Astrocyte of the cerebellum (primary cell): ENCODE measurements at regions not wholly inside any gene's neighbourhood (a gene's known extent, or its start where the extent isn't known, plus 50 kb on each side); places are given as distances from the start of the nearest gene placed in this dataset.

Source experiments
- DNase-seq: peaks from one replicate; pipeline ENCODE4 v3.0.0-alpha.2; 2011; ENCODE audit warnings: low read depth
- H3K4me3 ChIP-seq: 2 replicates; pipeline ENCODE4 v1.5.1; 2011; ENCODE audit warnings: mild to moderate bottlenecking, low read depth, low read length, moderate library complexity
- in situ Hi-C: cut with HindIII; loops from 2 replicates; pipeline ENCODE4 v1.10.0; 2017; ENCODE audit warnings: low sequenced_read_pairs
- TF ChIP-seq, protein P1 (sequence below): IDR thresholded peaks from 2 replicates; pipeline ENCODE4 v1.5.1; 2012; ENCODE audit warnings: low read length, low read depth, moderate library complexity, mild to moderate bottlenecking; ENCODE audit errors: missing control alignments

DNA sequence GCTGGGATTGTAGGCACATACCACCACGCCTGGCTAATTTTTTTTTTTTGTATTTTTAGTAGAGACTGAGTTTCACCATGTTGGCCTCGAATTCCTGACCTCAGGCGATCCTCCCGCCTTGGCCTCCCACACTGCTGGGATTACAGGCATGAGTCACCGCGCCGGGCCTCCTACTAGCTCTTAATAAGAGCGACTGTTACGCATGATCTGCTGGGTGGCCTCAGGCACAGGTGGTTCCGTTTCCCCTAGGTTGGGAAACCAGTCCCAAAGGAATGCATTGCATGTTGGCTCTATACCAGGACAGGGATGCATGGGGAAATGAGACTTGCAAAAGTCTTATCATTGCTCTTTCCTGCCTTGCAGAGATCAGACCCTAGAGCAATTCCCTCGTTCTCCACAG is 184.7 kb upstream of the PPP1R26 start:
- in situ Hi-C loops: no loop called here
- H3K4me3 ChIP-seq: no peak overlapping the region
- TF ChIP-seq, protein P1, sequence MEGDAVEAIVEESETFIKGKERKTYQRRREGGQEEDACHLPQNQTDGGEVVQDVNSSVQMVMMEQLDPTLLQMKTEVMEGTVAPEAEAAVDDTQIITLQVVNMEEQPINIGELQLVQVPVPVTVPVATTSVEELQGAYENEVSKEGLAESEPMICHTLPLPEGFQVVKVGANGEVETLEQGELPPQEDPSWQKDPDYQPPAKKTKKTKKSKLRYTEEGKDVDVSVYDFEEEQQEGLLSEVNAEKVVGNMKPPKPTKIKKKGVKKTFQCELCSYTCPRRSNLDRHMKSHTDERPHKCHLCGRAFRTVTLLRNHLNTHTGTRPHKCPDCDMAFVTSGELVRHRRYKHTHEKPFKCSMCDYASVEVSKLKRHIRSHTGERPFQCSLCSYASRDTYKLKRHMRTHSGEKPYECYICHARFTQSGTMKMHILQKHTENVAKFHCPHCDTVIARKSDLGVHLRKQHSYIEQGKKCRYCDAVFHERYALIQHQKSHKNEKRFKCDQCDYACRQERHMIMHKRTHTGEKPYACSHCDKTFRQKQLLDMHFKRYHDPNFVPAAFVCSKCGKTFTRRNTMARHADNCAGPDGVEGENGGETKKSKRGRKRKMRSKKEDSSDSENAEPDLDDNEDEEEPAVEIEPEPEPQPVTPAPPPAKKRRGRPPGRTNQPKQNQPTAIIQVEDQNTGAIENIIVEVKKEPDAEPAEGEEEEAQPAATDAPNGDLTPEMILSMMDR: no peak
- no peak for DNase-seq

DNA sequence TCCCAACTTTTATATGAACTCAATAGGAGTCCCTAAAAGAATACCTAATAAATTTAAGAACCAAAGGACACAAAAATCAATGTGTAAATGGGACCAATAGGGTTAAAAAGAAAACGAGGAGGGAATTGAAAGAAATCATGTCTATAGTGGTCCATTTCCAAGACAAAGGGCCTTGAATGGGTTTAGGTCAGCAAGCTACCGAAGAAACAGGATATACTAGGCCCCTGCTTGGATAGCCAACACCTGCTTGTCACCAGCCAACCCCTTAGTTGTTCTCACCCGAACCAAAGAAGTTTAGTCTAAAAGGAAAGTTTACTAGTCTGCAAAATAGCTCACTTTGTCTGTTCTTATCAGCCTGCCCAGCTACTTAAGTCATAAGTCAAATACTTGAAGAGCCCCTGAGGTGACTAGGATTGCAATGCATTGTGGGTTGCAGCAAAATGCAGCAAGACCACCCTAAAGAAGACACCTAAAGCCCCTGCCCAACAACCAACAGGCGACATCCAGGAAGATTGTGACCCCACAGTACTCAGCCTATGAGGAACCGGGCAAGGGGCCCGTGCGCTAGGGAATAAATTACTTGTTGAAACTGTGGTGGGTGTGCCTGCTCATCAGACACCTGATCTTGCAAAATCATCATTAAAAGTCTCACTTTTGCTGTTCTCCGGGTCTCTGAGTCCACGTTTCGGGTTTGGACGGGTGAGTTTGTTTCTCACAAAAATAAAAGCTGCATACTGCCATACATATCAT is 183.9 kb upstream of the PPP1R26 start:
- no peak for DNase-seq
- in situ Hi-C loops: no loop called here
- TF ChIP-seq, protein P1: no peak
- H3K4me3 ChIP-seq: no peak overlapping the region

DNA sequence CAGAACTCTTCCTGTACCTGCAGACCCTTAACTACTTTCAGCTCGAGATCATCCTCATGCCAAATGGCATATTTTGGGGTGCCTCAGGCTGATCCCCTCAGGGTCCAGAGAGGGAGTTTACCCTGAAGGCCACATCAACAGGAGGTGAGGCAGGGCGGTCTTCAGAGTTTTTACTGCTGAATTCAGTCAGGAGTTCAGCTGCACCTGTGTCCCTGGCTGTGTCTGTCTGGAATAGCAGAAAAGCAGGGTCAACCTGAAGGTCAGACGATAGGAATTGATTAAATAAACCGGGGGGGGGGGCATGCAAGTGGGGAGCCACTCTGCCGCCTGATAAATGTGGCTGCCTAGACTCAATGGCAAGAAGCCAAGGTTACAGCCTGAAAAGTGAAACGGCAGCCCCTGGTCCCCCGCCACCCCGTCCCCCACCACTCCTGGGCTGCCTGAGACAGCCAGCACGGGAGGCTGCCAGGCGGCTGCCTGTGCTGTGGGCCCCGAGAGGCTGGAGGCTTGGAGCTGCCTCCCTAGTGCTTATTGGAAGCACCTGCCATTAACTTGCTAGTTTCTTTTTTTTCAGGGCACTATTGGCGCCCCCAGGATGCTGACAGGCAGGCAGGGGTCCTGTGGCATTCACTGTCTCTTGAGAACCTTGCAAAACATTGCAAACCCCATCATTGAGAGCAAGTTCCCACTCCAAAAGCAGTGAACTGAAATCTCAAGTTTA is 182.7 kb upstream of the PPP1R26 start:
- no peak overlapping the region for H3K4me3 ChIP-seq
- TF ChIP-seq, protein P1: no peak
- in situ Hi-C loops: no loop called here
- no peak for DNase-seq

DNA sequence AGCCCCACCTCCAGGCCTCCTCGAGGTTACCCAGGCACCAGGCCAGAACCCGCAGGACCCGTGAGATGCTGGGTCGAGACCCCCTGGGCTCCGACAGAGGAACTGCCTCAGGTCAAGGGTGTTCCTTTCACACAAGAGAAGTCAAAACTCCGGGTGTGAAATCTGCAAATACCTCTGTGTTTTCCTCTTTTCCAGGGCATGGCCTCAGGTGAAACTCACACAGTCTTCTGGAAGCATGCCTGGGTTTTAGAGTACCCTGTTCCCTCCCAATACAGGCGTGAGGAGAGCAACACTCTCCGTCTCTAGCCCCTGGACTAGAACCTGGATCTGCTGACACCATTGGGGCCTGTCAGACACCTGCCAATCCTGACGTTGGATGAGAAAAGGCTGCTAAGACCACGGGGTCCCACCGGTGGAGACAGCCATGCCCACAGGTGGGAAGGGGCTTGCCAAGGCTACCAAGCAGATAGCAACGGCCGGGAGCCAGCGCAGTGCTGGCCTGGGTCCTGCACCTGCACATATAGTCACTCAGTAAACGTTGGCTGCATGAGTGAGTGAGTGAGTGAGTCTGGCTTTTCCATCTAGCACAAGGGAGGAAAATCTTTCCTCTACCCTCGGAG is 182.0 kb upstream of the PPP1R26 start:
- TF ChIP-seq, protein P1: no peak
- in situ Hi-C loops: no loop called here
- no peak for DNase-seq
- no peak overlapping the region for H3K4me3 ChIP-seq

DNA sequence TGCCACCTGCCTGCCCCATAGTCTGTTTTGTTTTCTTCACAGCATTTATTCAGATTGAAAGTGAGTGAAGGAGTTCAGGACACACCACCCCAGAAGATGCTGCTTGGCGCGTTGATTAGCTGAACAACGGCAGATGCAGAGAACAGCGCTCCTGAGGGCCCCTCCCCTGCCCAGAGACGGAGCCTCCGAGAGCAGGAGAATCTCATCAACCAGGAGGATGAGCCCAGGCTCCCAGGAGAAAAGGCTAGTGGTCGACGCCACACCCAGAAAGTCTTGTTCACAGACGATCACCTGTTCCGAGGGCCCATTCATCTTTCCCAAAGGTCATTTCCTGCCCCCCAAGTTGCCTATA is 180.4 kb upstream of the PPP1R26 start:
- in situ Hi-C loops: no loop called here
- no peak for DNase-seq
- TF ChIP-seq, protein P1: no peak
- no peak overlapping the region for H3K4me3 ChIP-seq

DNA sequence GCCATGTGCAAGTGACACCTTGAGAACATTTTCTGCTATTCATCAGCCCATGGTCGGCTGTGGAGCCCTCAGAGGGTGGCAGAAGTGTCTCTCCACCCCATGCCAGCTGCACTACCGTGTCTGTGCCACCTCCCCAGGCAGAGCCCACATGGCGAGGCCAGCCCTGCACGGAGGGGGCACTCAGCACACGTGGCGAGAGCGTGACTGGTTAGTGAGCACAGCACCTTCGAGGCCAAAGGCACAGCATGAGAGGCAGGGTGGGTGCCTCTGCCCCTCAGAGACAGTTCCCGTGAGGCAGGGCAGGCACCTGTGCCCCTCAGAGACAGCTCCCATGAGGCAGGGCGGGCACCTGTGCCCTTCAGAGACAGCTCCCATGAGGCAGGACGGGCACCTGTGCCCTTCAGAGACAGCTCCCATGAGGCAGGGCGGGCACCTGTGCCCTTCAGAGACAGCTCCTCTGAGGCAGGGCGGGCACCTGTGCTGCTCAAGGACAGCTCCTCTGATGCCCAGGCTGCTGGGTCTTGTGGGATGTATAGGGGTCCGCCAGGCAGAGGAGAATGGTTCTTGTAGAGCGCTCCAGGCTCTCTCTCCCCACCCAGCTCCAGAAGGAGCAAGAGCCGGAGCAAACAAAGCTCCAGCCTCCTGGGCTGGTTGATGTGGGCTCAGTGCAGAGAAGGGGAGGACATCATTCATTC is 179.8 kb upstream of the PPP1R26 start:
- H3K4me3 ChIP-seq: no peak overlapping the region
- in situ Hi-C loops: no loop called here
- TF ChIP-seq, protein P1: no peak
- no peak for DNase-seq
